ENCODE measurements at regions not wholly inside any gene's neighbourhood (a gene's known extent, or its start where the extent isn't known, plus 50 kb on each side); places are given as distances from the start of the nearest gene placed in this dataset.

DNA sequence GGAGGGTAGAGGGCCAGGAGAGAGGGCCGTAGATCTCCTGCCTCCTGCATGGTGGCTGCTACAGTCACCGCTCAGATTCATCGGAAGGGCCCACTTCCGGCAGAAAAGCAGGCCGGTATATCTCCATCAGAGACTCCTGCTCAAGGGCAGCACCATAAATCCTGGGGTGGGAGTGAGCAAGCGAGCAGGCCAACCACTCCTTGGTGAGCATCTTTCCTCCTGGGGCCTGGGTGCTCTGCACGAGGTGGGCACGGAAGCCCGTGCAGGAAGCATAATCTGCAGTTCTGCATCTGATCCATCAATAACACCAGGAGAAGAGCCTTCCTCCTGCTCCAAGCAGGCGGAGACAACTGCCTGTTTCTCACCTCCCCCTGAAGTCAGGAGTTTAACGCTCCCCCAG, 57.4 kb upstream of the TMEM132E start:
- H3K4me1 ChIP-seq (ENCODE audit: control insufficient read depth, extremely low read depth, insufficient read depth, low read length) = no peaks in the 10 kb centered on the region

DNA sequence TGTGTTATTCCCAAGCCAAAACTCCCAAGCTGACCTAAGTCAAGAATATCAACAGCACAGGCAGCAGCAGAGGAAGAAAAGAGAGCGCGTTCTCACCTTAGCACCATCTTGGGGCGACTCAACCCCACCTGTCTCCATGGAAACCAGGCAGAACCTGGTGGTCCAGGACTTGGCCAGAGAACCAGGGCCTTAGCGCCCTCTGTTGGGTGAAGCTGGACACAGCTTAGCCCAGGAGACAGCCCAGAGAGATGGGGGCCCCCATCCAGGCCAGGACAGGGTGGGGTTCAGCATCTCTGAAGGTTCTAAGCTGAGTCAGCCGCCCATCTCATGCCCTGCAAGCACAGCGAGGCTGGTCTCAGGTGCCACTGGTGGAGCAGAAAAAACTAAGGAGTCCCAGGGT, 60.1 kb upstream of the TMEM132E start:
- Histone ChIP-seq H3K4me2 (ENCODE audit: extremely low read depth, insufficient read depth, low read length) (no peak overlapping the region), H2AFZ (ENCODE audit: low read length) (no peak overlapping the region), H3K4me3 (replicated peaks in 1 of 4; ENCODE audit: control extremely low read depth in 1 of 4, insufficient read depth in 1 of 4, low read depth in 3 of 4, low read length in 4 of 4) (no peak overlapping the region), H3K9ac (ENCODE audit: insufficient read depth, low read length) (no peak overlapping the region), H3K9me3 (ENCODE audit: control insufficient read depth, insufficient read depth, low read depth, low read length) (no peaks in the 10 kb centered on the region), H4K20me1 (ENCODE audit: control insufficient read depth, extremely low read depth, insufficient read depth, low read length) (no peaks in the 10 kb centered on the region), H3K4me1 (ENCODE audit: control insufficient read depth, extremely low read depth, insufficient read depth, low read length) (no peaks in the 10 kb centered on the region), H3K79me2 (ENCODE audit: control insufficient read depth, insufficient read depth, low read length) (no peaks in the 10 kb centered on the region), H3K27ac (ENCODE audit: insufficient read depth, low read length) (no peak overlapping the region), H3K27me3 (ENCODE audit: control insufficient read depth, insufficient read depth, low read length) (no peaks in the 10 kb centered on the region), H3K36me3 (ENCODE audit: control insufficient read depth, insufficient read depth, low read length) (no peaks in the 10 kb centered on the region)
- no peak for DNase-seq (ENCODE audit: low read depth in 2 of 2)
- TF ChIP-seq CTCF (conservative IDR thresholded peaks at IDR 0.05 in 1 of 2, IDR thresholded peaks at IDR 0.05 in 1 of 2; ENCODE audit: low read depth in 1 of 2, low read length in 2 of 2) (peak; percentile 21 to 26), EZH2 (IDR thresholded peaks at IDR 0.05; ENCODE audit: low read length, missing control alignments) (no peak)

More for the DNA sequence above, 57.4 kb upstream of the TMEM132E start:
- H2AFZ ChIP-seq (ENCODE audit: low read length) = no peak overlapping the region
- no peak for TF ChIP-seq EZH2 (IDR thresholded peaks at IDR 0.05; ENCODE audit: low read length, missing control alignments)
- TF ChIP-seq CTCF (conservative IDR thresholded peaks at IDR 0.05 in 1 of 2, IDR thresholded peaks at IDR 0.05 in 1 of 2; ENCODE audit: low read depth in 1 of 2, low read length in 2 of 2) = no peak
- H3K27me3 ChIP-seq (ENCODE audit: control insufficient read depth, insufficient read depth, low read length) = no peaks in the 10 kb centered on the region
- H4K20me1 ChIP-seq (ENCODE audit: control insufficient read depth, extremely low read depth, insufficient read depth, low read length) = no peaks in the 10 kb centered on the region
- H3K9ac ChIP-seq (ENCODE audit: insufficient read depth, low read length) = no peak overlapping the region
- no peaks in the 10 kb centered on the region for H3K9me3 ChIP-seq (ENCODE audit: control insufficient read depth, insufficient read depth, low read depth, low read length)
- DNase-seq (ENCODE audit: low read depth in 2 of 2) = no peak
- no peaks in the 10 kb centered on the region for H3K36me3 ChIP-seq (ENCODE audit: control insufficient read depth, insufficient read depth, low read length)
- no peak overlapping the region for H3K27ac ChIP-seq (ENCODE audit: insufficient read depth, low read length)
- no peak overlapping the region for H3K4me2 ChIP-seq (ENCODE audit: extremely low read depth, insufficient read depth, low read length)
- no peaks in the 10 kb centered on the region for H3K79me2 ChIP-seq (ENCODE audit: control insufficient read depth, insufficient read depth, low read length)
- no peak overlapping the region for H3K4me3 ChIP-seq (replicated peaks in 1 of 4; ENCODE audit: control extremely low read depth in 1 of 4, insufficient read depth in 1 of 4, low read depth in 3 of 4, low read length in 4 of 4)

DNA sequence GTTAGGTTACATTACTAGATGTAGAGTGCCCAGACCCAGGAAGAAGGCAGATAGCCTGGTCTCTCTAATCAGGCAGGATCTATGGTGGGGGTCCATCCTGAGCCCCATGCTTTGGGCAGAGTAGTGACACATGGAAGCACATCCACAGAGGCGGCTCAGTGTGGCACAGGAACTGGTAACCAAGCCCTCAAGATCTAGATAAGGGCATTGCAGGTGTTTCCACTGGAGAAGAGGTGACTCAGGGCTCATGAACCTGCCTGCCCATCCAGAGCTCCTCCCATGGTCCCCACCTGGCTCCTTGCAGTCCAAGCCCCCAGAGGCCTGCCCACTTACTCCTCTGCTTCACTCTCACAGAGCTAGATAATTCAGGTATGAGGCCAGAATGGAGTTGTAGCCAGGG, 62.0 kb upstream of the TMEM132E start:
- H4K20me1 ChIP-seq (ENCODE audit: control insufficient read depth, extremely low read depth, insufficient read depth, low read length) = no peaks in the 10 kb centered on the region

More for the DNA sequence above, 62.0 kb upstream of the TMEM132E start:
- Histone ChIP-seq H3K9ac (ENCODE audit: insufficient read depth, low read length) (no peak overlapping the region), H3K27ac (ENCODE audit: insufficient read depth, low read length) (no peak overlapping the region), H3K36me3 (ENCODE audit: control insufficient read depth, insufficient read depth, low read length) (no peaks in the 10 kb centered on the region), H2AFZ (ENCODE audit: low read length) (no peak overlapping the region), H3K79me2 (ENCODE audit: control insufficient read depth, insufficient read depth, low read length) (no peaks in the 10 kb centered on the region), H3K4me1 (ENCODE audit: control insufficient read depth, extremely low read depth, insufficient read depth, low read length) (no peaks in the 10 kb centered on the region), H3K4me2 (ENCODE audit: extremely low read depth, insufficient read depth, low read length) (no peak overlapping the region), H3K9me3 (ENCODE audit: control insufficient read depth, insufficient read depth, low read depth, low read length) (no peaks in the 10 kb centered on the region), H3K27me3 (ENCODE audit: control insufficient read depth, insufficient read depth, low read length) (no peaks in the 10 kb centered on the region), H3K4me3 (replicated peaks in 1 of 4; ENCODE audit: control extremely low read depth in 1 of 4, insufficient read depth in 1 of 4, low read depth in 3 of 4, low read length in 4 of 4) (no peak overlapping the region)
- TF ChIP-seq EZH2 (IDR thresholded peaks at IDR 0.05; ENCODE audit: low read length, missing control alignments) (no peak), CTCF (conservative IDR thresholded peaks at IDR 0.05 in 1 of 2, IDR thresholded peaks at IDR 0.05 in 1 of 2; ENCODE audit: low read depth in 1 of 2, low read length in 2 of 2) (no peak)
- no peak for DNase-seq (ENCODE audit: low read depth in 2 of 2)

Data from fibroblast of lung (primary cell).